Peyer's patch (tissue), 4 donors: ENCODE measurements at regions not wholly inside any gene's neighbourhood (a gene's known extent, or its start where the extent isn't known, plus 50 kb on each side); places are given as distances from the start of the nearest gene placed in this dataset.

Experiments
- DNase-seq, 3 donors: peaks; one replicate each; pipeline ENCODE4 v3.0.0-alpha.2; 2017 to 2019
- H3K27ac ChIP-seq, 4 donors: fragments of 200-600 bp; sonication (generic); one replicate each; pipeline ENCODE4 v1.5.1; 2016 to 2019
- H3K27me3 ChIP-seq, 2 donors: fragments of 200-600 bp; sonication (generic); one replicate each; pipeline ENCODE4 v1.5.1; 2019
- H3K36me3 ChIP-seq, 3 donors: fragments of 200-600 bp; sonication (generic); one replicate each; pipeline ENCODE4 v1.5.1; 2016 to 2019
- H3K4me1 ChIP-seq, 4 donors: fragments of 200-600 bp; sonication (generic); one replicate each; pipeline ENCODE4 v1.5.1; 2016 to 2019
- H3K4me3 ChIP-seq, 4 donors: fragments of 200-600 bp; sonication (generic); 1 replicate in 3 of 4; 2 replicates in 1 of 4; pipeline ENCODE4 v1.5.1; 2016 to 2019; ENCODE audit warnings: mild to moderate bottlenecking in 1 of 4
- H3K9me3 ChIP-seq, 4 donors: fragments of 200-600 bp; sonication (generic); one replicate each; pipeline ENCODE4 v1.5.1; 2016 to 2019; ENCODE audit warnings: mild to moderate bottlenecking in 1 of 4
- POLR2A ChIP-seq, 2 donors: fragments of 450-650 bp; IDR thresholded peaks; one replicate each; pipeline ENCODE4 v1.5.1; 2017; ENCODE audit warnings: antibody characterized with exemption in 2 of 2, mild to moderate bottlenecking in 2 of 2, moderate library complexity in 2 of 2
- small RNA-seq, 2 donors: library from RNA; depleted of rRNA; stranded (forward); fragments of <200 nt; gene quantifications; one replicate each; pipeline ENCODE3, GENCODE V24; 2016
- TF ChIP-seq, protein P1 (sequence below), 6 experiments: fragments of 450-650 bp in 4 of 6; fragments of 200-600 bp in 2 of 6; sonication (generic) in 1 of 6; IDR thresholded peaks; one replicate each; pipeline ENCODE4 v1.5.1; 2017 to 2019; ENCODE audit warnings: antibody characterized with exemption in 6 of 6, mild to moderate bottlenecking in 3 of 6, moderate library complexity in 1 of 6

DNA sequence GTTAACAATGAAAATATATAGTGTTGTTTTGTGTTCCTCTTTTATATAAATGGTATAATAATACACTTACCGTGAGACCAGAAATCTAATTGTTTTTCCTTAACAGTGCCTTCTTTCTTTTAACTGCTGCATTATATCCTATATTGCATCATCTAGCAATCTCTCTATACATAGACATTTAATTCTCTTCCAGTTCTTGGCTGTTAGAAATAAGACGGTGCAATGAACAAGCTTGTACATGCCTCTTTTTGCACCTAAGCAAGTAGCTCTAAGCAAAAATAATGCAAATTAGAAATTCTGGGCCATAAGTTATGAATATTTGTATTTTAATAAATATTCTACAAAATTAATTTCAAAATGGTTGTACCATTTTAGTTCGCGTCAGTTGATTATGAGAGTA is 55.9 kb upstream of the AHR start:
- no peak for TF ChIP-seq POLR2A (IDR thresholded peaks at IDR 0.05)
- TF ChIP-seq, protein P1, sequence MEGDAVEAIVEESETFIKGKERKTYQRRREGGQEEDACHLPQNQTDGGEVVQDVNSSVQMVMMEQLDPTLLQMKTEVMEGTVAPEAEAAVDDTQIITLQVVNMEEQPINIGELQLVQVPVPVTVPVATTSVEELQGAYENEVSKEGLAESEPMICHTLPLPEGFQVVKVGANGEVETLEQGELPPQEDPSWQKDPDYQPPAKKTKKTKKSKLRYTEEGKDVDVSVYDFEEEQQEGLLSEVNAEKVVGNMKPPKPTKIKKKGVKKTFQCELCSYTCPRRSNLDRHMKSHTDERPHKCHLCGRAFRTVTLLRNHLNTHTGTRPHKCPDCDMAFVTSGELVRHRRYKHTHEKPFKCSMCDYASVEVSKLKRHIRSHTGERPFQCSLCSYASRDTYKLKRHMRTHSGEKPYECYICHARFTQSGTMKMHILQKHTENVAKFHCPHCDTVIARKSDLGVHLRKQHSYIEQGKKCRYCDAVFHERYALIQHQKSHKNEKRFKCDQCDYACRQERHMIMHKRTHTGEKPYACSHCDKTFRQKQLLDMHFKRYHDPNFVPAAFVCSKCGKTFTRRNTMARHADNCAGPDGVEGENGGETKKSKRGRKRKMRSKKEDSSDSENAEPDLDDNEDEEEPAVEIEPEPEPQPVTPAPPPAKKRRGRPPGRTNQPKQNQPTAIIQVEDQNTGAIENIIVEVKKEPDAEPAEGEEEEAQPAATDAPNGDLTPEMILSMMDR (IDR thresholded peaks at IDR 0.05), result no peak

DNA sequence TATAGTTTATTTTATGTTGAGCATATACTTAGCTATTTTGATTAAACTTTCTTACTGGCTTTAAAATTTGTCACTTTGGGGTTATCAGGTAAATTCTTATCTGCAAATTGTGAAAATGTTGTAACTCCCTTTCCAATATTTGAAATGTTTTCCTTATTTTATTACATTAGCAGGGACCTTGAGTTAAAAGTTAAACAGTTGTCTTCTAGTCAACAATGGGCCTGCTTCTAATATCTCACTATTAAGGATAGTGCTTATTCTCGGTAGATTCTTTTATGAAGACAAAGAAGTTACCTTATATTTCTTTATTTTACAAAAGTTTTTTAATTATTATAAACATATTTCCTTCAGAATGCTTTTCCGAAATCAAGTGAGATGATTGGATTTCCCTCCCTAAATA is 53.7 kb upstream of the AHR start:
- no peak overlapping the region for H3K27ac ChIP-seq
- no peak for TF ChIP-seq POLR2A (IDR thresholded peaks at IDR 0.05)
- TF ChIP-seq, protein P1 (IDR thresholded peaks at IDR 0.05), result no peak

More for the DNA sequence above, 55.9 kb upstream of the AHR start:
- Histone ChIP-seq H3K27ac (no peak overlapping the region), H3K4me3 (no peak overlapping the region), H3K4me1 (no peaks in the 10 kb centered on the region), H3K9me3 (no peaks in the 10 kb centered on the region), H3K27me3 (no peaks in the 10 kb centered on the region), H3K36me3 (no peaks in the 10 kb centered on the region)
- no peak for DNase-seq

DNA sequence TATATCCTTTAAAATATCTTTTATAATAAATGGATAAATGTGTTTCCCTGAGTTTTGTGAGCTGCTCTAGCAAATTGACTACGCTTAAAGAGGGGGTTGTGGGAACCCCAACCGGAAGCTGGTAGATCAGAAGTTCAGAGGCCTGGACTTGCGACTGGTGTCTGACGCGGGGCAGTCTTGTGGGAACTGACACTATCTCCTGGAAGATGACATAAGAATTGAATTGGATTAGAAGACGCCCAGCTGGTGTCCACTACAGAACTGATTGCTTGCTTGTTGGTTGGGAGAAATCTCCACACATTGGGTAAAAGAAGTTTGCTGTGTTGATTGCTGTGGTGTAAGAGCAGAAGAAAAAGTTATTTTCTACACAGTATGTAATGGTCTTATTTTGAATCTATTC is 51.1 kb upstream of the AHR start:
- DNase-seq, result no peak

More for the DNA sequence above, 53.7 kb upstream of the AHR start:
- no peak for DNase-seq
- H3K27me3 ChIP-seq, result no peaks in the 10 kb centered on the region
- no peak overlapping the region for H3K4me3 ChIP-seq
- H3K36me3 ChIP-seq, result no peaks in the 10 kb centered on the region
- no peaks in the 10 kb centered on the region for H3K9me3 ChIP-seq
- H3K4me1 ChIP-seq, result no peaks in the 10 kb centered on the region

DNA sequence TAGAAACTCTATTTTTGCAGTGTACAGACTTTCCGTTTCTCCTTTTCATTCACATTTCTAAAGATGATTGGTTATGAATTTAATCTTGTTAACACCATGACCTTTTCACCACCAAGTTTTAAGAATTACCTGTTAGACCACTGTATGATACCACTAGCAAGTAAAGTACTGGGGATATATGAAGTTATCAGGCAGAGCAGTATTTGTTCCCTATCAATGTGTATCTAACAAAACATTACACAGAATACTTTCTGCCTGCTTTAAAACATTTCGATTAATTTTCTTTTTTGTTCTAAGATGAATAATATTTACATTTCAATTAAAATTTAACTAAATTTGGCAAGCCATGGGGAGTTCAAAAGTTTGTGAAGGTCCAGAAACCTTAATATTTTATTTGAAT is 49.9 kb upstream of the AHR start:
- DNase-seq, result no peak
- Histone ChIP-seq H3K36me3 (no peaks in the 10 kb centered on the region), H3K27ac (no peak overlapping the region), H3K4me3 (no peak overlapping the region), H3K9me3 (no peaks in the 10 kb centered on the region), H3K27me3 (no peaks in the 10 kb centered on the region), H3K4me1 (no peaks in the 10 kb centered on the region)
- TF ChIP-seq POLR2A (IDR thresholded peaks at IDR 0.05), result no peak
- TF ChIP-seq, protein P1 (IDR thresholded peaks at IDR 0.05), result no peak

More for the DNA sequence above, 51.1 kb upstream of the AHR start:
- Histone ChIP-seq H3K4me1 (no peaks in the 10 kb centered on the region), H3K4me3 (no peak overlapping the region), H3K27ac (no peak overlapping the region), H3K9me3 (no peaks in the 10 kb centered on the region), H3K36me3 (no peaks in the 10 kb centered on the region), H3K27me3 (no peaks in the 10 kb centered on the region)
- TF ChIP-seq, protein P1 (IDR thresholded peaks at IDR 0.05), result no peak
- no peak for TF ChIP-seq POLR2A (IDR thresholded peaks at IDR 0.05)

Small RNAs in the stretch of these regions (small RNA-seq; reads per million reads assigned to genes)
- gene RF00017, result 0 reads per million in 2 donors
